HL-60 (cell line): ENCODE measurements at regions not wholly inside any gene's neighbourhood (a gene's known extent, or its start where the extent isn't known, plus 50 kb on each side); places are given as distances from the start of the nearest gene placed in this dataset.

Experiments
- DNase-seq, 2 experiments: peaks; one replicate each; pipeline ENCODE4 v3.0.0-alpha.2; 2010 to 2020; ENCODE audit warnings: low read depth in 1 of 2, low spot score in 1 of 2
- H3K27ac ChIP-seq: fragments of 250-450 bp; sonication (Bioruptor Pico); replicated peaks from 2 replicates; pipeline ENCODE4 v1.5.1; 2020; ENCODE audit warnings: mild to moderate bottlenecking, moderate library complexity
- H3K27me3 ChIP-seq: fragments of 250-450 bp; sonication (Bioruptor Pico); 2 replicates; pipeline ENCODE4 v1.5.1; 2021; ENCODE audit warnings: mild to moderate bottlenecking, moderate library complexity; ENCODE audit not compliant: insufficient read depth, poor library complexity, severe bottlenecking
- H3K4me3 ChIP-seq: replicated peaks from 2 replicates; pipeline ENCODE4 v1.5.1; 2011; ENCODE audit warnings: mild to moderate bottlenecking, control low read depth, low read length; ENCODE audit not compliant: insufficient read depth
- GABPA ChIP-seq: IDR thresholded peaks from 2 replicates; pipeline ENCODE4 v1.6.1; 2012; ENCODE audit warnings: low read depth
- POLR2AphosphoS5 ChIP-seq: IDR thresholded peaks from 2 replicates; pipeline ENCODE4 v1.6.1; 2012; ENCODE audit warnings: low read depth
- REST ChIP-seq: IDR thresholded peaks from 2 replicates; pipeline ENCODE4 v1.6.1; 2012; ENCODE audit warnings: low read depth; ENCODE audit not compliant: insufficient replicate concordance
- SPI1 ChIP-seq: IDR thresholded peaks from 2 replicates; pipeline ENCODE4 v1.6.1; 2012; ENCODE audit warnings: low read depth, mild to moderate bottlenecking, borderline replicate concordance
- TF ChIP-seq, protein P1 (sequence below): IDR thresholded peaks from one replicate; pipeline ENCODE4 v1.5.1; 2011; ENCODE audit warnings: low read length, control low read depth, inconsistent platforms; ENCODE audit not compliant: insufficient read depth

GRCh38 chr18:47528343-47528742, 276.9 kb upstream of the SKOR2 start:
- H3K27ac ChIP-seq, result no peak overlapping the region
- no peak for TF ChIP-seq REST
- no peak for TF ChIP-seq POLR2AphosphoS5
- TF ChIP-seq, protein P1, sequence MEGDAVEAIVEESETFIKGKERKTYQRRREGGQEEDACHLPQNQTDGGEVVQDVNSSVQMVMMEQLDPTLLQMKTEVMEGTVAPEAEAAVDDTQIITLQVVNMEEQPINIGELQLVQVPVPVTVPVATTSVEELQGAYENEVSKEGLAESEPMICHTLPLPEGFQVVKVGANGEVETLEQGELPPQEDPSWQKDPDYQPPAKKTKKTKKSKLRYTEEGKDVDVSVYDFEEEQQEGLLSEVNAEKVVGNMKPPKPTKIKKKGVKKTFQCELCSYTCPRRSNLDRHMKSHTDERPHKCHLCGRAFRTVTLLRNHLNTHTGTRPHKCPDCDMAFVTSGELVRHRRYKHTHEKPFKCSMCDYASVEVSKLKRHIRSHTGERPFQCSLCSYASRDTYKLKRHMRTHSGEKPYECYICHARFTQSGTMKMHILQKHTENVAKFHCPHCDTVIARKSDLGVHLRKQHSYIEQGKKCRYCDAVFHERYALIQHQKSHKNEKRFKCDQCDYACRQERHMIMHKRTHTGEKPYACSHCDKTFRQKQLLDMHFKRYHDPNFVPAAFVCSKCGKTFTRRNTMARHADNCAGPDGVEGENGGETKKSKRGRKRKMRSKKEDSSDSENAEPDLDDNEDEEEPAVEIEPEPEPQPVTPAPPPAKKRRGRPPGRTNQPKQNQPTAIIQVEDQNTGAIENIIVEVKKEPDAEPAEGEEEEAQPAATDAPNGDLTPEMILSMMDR, result no peak
- TF ChIP-seq SPI1, result peak; percentile 75
- TF ChIP-seq GABPA, result no peak
- H3K4me3 ChIP-seq, result no peak overlapping the region
- peak; percentile 1 to 37 for DNase-seq
- H3K27me3 ChIP-seq, result peaks cover 11% of the 10 kb centered on the region

DNA sequence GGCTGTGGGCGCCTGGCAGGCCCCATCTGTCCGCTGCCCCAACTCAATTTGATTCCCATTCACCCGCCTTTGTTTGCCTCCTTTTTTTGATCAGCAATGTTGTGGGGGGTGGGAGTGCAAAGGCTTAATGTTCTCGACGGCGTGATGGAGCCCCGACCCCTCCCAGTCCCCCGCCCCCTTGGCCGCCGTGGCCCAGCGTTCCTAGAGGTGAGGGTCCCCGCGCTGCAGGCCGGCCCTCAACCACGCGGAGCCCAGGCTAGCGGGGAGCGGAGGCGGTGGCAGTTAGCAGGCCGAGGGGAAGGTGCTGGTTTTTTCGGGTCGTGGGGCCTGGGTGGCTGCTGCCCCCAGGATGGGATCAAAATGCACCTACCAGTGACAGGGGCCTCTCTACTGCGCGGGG, 274.7 kb upstream of the SKOR2 start:
- Histone ChIP-seq H3K27me3 (peaks cover 5% of the 10 kb centered on the region), H3K27ac (no peak overlapping the region), H3K4me3 (no peak overlapping the region)
- TF ChIP-seq REST, result no peak
- TF ChIP-seq, protein P1, result no peak
- no peak for TF ChIP-seq GABPA
- no peak for TF ChIP-seq SPI1
- no peak for TF ChIP-seq POLR2AphosphoS5
- DNase-seq, result no peak

DNA sequence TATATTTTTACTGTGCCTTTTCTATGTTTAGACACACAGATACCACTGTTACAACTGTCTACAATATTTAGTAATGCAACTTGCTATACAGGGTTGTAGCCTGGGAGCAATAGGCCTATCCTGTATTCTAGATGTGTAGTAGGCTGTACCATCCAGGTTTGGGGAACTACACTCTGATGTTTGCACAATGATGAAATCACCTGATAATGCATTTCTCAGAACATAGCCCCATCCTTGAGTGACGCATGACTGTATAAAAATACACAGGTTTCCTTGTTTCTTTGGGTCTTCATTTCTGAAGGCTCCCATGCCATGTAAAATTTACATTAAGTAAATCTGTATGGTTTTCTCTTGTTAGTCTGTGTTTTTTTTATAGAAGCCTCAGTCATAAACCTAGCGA, 270.9 kb upstream of the SKOR2 start:
- no peak for DNase-seq
- TF ChIP-seq, protein P1, result no peak
- no peak for TF ChIP-seq GABPA
- TF ChIP-seq REST, result no peak
- TF ChIP-seq POLR2AphosphoS5, result no peak
- TF ChIP-seq SPI1, result no peak
- peaks cover 5% of the 10 kb centered on the region for H3K27me3 ChIP-seq

More for the DNA sequence above, 270.9 kb upstream of the SKOR2 start:
- Histone ChIP-seq H3K27ac (no peak overlapping the region), H3K4me3 (no peak overlapping the region)
